ENCODE measurements at regions not wholly inside any gene's neighbourhood (a gene's known extent, or its start where the extent isn't known, plus 50 kb on each side); places are given as distances from the start of the nearest gene placed in this dataset.

DNA sequence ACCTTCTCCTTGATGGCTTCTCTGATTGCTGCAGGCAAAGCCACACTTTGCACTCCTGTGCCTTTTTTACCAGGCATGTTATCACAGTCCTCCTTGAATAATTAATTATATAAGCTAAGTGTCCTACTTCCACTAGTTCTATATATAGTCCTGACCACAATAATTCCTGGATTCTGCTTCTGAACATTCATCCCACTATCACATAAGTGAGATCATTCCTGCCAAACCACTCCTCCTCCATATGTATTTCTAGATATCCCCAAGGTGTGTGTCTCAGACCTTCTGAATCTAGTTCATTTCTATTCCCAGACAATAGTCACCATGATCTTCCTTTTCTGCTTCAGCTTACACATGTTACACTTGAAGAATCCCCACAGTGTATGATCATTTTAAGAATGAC, 1237.5 kb upstream of the MAP3K7 start:
- TF ChIP-seq, protein P1, sequence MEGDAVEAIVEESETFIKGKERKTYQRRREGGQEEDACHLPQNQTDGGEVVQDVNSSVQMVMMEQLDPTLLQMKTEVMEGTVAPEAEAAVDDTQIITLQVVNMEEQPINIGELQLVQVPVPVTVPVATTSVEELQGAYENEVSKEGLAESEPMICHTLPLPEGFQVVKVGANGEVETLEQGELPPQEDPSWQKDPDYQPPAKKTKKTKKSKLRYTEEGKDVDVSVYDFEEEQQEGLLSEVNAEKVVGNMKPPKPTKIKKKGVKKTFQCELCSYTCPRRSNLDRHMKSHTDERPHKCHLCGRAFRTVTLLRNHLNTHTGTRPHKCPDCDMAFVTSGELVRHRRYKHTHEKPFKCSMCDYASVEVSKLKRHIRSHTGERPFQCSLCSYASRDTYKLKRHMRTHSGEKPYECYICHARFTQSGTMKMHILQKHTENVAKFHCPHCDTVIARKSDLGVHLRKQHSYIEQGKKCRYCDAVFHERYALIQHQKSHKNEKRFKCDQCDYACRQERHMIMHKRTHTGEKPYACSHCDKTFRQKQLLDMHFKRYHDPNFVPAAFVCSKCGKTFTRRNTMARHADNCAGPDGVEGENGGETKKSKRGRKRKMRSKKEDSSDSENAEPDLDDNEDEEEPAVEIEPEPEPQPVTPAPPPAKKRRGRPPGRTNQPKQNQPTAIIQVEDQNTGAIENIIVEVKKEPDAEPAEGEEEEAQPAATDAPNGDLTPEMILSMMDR (IDR thresholded peaks at IDR 0.05; ENCODE audit: low read depth, low read length), result no peak
- TF ChIP-seq EZH2phosphoT487 (IDR thresholded peaks at IDR 0.05; ENCODE audit: low read depth), result no peak

All from OCI-LY3 (cell line).